GM21390 (cell line): ENCODE measurements at regions not wholly inside any gene's neighbourhood (a gene's known extent, or its start where the extent isn't known, plus 50 kb on each side); places are given as distances from the start of the nearest gene placed in this dataset.

Source experiments
- ATAC-seq: cut with Tn5 transposase; IDR thresholded peaks from one replicate; pipeline ENCODE4 v1.9.1; 2021; ENCODE audit not compliant: unreplicated experiment

GRCh38 chr2:81942136-81942680, 1637.7 kb upstream of the LRRTM1 start:
- no peak for ATAC-seq

DNA sequence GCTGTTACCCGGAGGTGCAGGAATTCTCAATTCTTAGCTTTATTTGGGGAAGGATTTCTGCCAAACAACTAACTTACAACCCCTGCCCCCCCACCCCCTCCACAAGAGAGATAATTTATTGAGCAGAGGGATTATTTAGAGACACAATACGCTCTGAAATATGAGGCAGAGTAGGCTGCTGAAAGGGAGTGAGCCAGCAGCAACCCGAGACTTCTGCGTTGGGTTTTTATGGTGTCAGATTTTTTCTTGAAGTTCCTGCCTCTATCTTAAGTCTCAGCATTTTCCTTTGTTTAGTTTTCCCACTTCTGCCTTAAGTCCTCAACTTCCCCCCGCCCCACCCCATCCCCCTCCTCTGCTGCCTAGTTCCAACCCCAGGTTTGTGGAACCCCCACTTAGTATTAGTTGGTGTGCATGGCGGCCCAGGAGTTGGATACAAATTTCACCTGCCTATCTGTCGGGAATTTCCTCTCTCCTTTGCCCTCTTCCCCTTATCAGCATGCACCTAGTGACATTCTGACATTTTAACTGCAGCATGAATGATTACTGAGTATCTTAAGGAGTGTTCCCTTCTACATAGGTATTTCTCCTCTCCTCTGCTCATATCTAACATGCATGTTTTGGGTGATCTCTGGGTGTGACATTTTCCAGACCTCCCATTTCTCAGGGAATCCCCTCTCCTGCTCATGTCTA, 1635.9 kb upstream of the LRRTM1 start:
- ATAC-seq: no peak

DNA sequence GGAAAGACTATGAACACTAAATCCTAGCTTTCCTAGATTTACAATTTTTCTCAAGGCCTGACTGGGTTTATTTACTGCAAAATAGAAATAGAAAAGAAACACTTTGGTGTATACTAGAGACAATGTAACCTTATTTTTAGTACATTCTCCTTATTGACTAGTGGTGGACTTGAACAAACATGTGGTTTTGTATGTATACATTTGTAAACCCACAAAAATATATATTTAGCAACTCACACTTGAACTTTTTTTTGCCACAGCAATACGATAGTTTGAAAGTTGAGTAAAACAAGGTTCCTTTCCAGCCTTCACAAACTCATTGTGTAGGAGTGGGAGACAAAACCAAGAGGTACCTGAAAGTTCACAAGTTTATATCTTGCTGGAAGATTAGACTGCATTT, 1633.4 kb upstream of the LRRTM1 start:
- no peak for ATAC-seq

- ATAC-seq: no peak
Measured at GRCh38 chr2:81903534-81903933, 1599.0 kb upstream of the LRRTM1 start.

DNA sequence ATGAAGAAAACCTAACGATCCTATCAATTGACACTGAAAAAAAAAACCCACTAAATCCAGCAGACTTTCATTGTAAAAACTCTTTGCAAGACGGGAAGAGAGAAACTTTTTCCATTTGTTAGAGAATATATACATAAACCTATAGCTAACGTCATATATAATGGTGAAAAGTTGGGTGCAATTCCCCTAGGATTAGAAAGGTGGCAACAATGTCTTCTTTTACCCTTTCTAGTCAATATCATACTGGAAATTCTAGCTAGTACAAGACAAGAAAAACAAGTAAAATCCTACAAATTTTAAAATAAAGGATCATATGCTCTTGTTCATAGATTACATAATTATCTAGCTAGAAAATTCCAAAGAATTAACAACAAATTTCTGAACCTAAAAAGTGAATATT, 1596.5 kb upstream of the LRRTM1 start:
- no peak for ATAC-seq

GRCh38 chr2:81895620-81896250, 1591.2 kb upstream of the LRRTM1 start:
- ATAC-seq: no peak

GRCh38 chr2:81894451-81894990, 1590.0 kb upstream of the LRRTM1 start:
- no peak for ATAC-seq

DNA sequence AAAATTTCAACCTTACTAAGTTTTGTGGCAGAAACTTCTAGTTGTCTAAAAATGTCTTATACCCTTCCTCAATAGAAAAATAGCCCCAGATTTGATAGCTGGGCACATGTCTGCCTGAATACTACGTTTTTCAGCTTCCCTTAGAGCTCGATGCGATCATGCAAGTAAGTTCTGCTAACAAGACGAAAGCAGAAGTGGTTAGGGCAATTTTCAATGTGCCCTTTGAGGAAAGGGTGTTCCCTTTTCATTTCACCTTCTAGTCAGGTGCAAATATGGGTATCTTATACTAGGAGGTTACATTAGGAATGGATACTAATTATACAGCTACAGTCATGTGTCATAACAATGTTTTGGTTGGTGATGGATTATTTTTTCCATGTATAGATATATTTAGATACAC, 1572.1 kb upstream of the LRRTM1 start:
- no peak for ATAC-seq

DNA sequence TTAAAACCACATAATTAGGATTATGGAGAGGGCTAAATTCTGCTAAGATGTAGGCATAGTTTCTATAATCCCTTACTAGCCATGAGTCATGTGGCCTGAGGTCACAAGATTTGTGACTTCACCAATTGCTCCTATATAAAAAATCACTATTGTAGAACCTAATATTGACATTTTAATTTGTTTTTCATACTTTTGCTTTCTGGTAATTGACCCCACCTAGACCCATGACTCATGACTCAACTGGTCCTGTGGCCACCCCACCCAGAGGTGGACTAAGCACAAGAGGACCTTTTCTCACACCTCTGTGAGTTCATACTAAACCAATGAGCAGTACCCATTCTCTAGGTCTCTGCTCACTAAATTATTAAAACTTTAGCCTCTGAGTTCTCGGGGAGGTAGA, 1567.5 kb upstream of the LRRTM1 start:
- ATAC-seq: no peak

DNA sequence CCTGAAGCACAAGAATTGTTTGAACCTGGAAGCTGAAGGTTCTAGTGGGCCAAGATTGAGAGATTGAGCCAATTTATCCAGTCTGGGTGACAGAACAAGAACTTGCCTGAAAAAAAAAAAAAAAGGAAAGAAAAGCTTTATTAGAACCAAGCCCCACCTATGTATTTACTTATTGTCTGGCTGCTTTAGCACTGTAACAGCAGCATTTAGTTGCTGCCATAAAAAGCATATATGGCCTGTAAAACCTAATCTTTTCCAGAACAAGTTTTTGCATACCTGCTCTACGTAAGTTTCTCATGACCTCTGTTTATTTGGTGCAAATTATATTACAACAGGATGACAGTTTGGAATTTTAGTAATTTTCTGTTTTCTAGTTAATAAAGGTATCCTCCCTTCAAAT, 1565.6 kb upstream of the LRRTM1 start:
- ATAC-seq: no peak

DNA sequence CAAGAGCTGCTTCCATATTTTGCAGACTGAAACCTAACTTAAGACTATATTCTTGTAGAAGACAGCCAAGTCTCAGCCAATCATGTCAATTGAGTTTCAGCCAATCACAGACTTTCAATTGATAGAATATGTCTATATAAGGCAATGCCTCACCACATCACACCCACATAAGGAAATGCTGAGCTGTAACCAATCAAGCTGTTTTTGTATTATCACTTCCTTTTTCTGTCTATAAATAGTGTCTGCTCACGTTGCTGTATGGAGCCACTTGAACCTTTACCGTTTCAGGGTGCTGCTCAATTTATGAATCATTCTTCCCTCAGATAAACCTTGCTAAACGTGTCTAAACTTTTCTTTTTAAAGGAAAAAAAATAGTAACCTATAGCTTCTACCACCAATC, 1554.4 kb upstream of the LRRTM1 start:
- ATAC-seq: no peak

GRCh38 chr2:81853341-81853740, 1548.8 kb upstream of the LRRTM1 start:
- no peak for ATAC-seq

DNA sequence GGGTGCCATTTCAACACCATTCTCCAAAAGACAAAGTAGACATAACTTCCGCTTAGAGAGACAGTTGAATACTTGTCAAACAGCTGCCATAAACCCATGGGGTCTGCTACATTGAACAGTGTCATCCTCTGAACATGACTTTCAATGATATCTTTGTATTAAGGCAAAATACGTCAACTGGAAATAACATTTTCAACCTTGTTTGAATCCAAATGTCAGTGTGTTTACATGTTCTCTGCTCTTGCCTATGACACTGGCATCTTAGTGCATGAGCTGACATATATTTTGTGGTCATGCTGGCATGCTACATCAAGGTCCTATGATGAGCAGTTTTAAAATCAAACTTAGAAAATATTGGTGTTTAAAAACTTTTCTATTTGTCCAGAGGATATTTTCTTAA, 1548.1 kb upstream of the LRRTM1 start:
- no peak for ATAC-seq

DNA sequence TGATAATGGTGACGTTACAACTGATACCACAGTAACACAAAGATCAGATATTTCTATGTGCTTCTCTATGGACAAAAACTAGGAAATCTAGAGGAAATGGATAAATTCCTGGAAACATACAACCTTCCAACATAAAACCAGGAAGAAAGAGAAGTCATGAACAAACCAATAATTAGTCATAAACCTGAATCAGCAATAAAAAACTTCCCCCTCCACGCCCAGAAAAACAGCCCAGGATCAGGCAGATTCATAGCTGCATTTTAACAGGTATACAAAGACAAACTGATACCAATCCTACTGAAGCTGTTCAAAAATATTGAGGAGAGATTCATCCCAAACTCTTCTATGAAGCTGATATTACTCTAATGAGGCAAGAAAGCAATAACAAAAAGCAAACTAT, 1535.2 kb upstream of the LRRTM1 start:
- ATAC-seq: no peak

- no peak for ATAC-seq
Measured at GRCh38 chr2:81835321-81836000, 1530.9 kb upstream of the LRRTM1 start.

GRCh38 chr2:81786811-81787210, 1482.3 kb upstream of the LRRTM1 start:
- ATAC-seq: no peak

DNA sequence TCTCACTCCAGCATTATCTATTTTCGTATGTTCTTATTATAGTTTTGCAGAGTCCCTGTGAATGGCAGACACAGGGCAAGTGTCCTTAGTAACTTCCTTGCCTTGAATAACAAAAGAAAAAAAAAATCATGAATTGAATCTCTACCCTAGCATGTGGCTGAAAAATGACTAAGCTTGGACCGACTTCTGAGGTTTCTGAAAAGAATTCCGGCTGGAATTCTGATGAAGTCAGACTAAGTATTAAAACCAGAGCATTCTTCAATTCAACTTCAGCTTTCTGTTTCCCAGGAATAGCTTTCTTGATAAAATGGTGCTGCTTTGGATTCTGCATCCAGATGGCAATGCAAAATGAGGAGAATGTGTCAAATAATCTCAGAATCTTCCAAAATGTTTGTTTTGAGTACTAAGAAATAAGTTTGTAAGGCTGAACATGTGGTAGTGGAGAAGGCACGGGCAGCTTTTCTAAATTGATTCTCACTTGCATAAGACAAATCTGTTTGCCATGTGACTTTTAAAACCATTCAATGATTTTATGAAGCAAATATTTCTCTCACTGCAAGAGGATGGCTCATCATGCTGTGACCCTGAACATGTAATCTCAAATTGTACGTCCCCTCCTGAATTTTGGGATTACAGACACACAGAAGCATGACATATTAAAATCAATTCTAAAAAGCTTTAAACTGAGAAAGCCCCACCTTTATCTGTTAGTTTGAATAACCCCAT, 1462.8 kb upstream of the LRRTM1 start:
- no peak for ATAC-seq

DNA sequence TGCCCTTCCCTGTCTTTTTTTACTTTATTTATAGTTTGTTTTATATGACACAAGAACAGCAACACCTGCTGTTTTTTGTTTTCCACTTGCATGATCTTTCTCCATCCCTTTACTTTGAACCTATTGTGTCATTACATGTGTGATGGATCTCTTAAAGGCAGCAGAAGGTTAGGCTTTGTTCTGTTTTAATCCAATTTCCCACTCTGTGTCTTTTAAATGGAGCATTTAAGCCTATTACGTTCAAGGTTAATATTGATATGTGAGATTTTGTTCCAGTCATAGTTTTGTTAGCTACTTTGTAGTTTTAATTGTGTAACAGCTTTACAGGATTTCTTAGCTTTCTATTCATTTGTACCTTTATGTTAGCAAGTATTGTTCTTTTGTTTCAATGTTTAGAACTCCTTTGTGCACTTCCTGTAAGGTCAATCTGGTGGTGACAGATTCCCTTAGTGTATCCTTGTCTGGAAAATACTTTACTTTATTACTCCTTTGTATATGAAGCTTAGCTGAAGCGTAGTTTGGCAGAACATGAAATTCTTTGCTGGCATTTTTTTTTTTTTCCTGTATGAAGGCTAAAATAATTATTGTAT, 1443.0 kb upstream of the LRRTM1 start:
- ATAC-seq: no peak

- ATAC-seq: no peak
Measured at GRCh38 chr2:81739966-81740365, 1435.4 kb upstream of the LRRTM1 start.

DNA sequence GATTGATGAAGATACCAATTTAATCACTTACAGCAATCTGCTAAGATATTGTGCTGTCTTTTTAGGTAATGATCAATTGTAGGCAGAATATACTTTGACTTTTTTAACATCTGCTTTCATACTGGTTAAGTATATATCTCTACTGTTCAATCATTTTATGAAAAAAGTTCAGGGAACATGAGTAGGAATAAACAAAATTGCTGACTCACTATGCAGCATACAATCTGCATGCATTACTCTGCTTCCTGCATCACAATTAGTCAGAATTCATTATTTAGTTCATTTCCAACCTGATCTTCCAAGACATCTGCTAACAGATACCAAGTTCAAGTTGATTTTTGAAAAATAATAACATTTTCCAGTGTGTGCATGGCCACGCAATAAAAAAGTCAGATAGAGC, 1430.4 kb upstream of the LRRTM1 start:
- no peak for ATAC-seq

- no peak for ATAC-seq
Measured at GRCh38 chr2:81714817-81715216, 1410.3 kb upstream of the LRRTM1 start.
